Chondrocyte (in vitro differentiated cells): ENCODE measurements at regions not wholly inside any gene's neighbourhood (a gene's known extent, or its start where the extent isn't known, plus 50 kb on each side); places are given as distances from the start of the nearest gene placed in this dataset.

Source experiments
- DNase-seq: peaks from one replicate; pipeline ENCODE4 v3.0.0; 2021; ENCODE audit warnings: mixed read lengths, low spot score
- H3K27ac Mint-ChIP-seq: one replicate; pipeline ENCODE4 v1.8.0; 2021; ENCODE audit warnings: mild to moderate bottlenecking, moderate library complexity, mixed read lengths; ENCODE audit not compliant: unreplicated experiment
- H3K27me3 Mint-ChIP-seq: 2 replicates; pipeline ENCODE4 v1.8.0; 2021; ENCODE audit warnings: low read depth, mixed read lengths
- H3K36me3 Mint-ChIP-seq: 2 replicates; pipeline ENCODE4 v1.8.0; 2021; ENCODE audit warnings: low read depth, mixed read lengths
- H3K4me1 Mint-ChIP-seq: 2 replicates; pipeline ENCODE4 v1.8.0; 2021; ENCODE audit warnings: low read depth, mild to moderate bottlenecking, mixed read lengths
- H3K4me3 Mint-ChIP-seq: one replicate; pipeline ENCODE4 v1.8.0; 2021; ENCODE audit warnings: mild to moderate bottlenecking, moderate library complexity, mixed read lengths; ENCODE audit not compliant: unreplicated experiment
- H3K9me3 Mint-ChIP-seq: 2 replicates; pipeline ENCODE4 v1.8.0; 2021; ENCODE audit warnings: low read depth, mixed read lengths
- TF ChIP-seq, protein P1 (sequence below): fragments of 200-600 bp; sonication (generic); IDR thresholded peaks from 2 replicates; pipeline ENCODE4 v1.5.0; 2021; ENCODE audit warnings: antibody characterized with exemption, mild to moderate bottlenecking, moderate library complexity

DNA sequence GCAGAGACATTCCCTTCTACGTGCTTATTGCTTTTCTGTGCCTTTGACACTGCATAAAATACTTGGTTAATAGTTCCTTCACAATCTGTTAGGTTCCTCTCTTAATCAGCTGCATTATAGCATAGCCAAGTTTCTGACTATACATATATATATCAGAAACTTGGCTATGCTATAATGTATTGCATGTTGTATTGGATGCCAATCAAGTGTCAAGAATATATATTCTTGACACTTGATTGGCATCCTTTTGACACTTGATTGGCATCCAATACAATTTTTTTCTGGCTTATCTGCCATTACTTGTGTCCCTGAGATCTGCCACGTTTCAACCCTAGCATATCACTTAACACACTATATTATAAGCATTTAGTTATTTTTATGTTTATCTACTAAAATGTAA is 949.7 kb upstream of the TENM4 start:
- no peak overlapping the region for H3K4me3 Mint-ChIP-seq
- no peaks in the 10 kb centered on the region for H3K9me3 Mint-ChIP-seq
- no peaks in the 10 kb centered on the region for H3K4me1 Mint-ChIP-seq
- TF ChIP-seq, protein P1, sequence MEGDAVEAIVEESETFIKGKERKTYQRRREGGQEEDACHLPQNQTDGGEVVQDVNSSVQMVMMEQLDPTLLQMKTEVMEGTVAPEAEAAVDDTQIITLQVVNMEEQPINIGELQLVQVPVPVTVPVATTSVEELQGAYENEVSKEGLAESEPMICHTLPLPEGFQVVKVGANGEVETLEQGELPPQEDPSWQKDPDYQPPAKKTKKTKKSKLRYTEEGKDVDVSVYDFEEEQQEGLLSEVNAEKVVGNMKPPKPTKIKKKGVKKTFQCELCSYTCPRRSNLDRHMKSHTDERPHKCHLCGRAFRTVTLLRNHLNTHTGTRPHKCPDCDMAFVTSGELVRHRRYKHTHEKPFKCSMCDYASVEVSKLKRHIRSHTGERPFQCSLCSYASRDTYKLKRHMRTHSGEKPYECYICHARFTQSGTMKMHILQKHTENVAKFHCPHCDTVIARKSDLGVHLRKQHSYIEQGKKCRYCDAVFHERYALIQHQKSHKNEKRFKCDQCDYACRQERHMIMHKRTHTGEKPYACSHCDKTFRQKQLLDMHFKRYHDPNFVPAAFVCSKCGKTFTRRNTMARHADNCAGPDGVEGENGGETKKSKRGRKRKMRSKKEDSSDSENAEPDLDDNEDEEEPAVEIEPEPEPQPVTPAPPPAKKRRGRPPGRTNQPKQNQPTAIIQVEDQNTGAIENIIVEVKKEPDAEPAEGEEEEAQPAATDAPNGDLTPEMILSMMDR = no peak
- no peaks in the 10 kb centered on the region for H3K36me3 Mint-ChIP-seq
- H3K27me3 Mint-ChIP-seq = peaks cover 8% of the 10 kb centered on the region
- no peak overlapping the region for H3K27ac Mint-ChIP-seq
- no peak for DNase-seq

- no peak for DNase-seq
- Mint-ChIP-seq H3K27me3 (peaks cover 9% of the 10 kb centered on the region), H3K27ac (no peak overlapping the region), H3K36me3 (no peaks in the 10 kb centered on the region), H3K4me3 (no peak overlapping the region), H3K9me3 (no peaks in the 10 kb centered on the region), H3K4me1 (no peaks in the 10 kb centered on the region)
- TF ChIP-seq, protein P1 = no peak
These were observed 947.7 kb upstream of the TENM4 start for GRCh38 chr11:80388536-80388935.

- H3K27ac Mint-ChIP-seq = no peak overlapping the region
- TF ChIP-seq, protein P1 = no peak
- no peak for DNase-seq
These were observed 947.3 kb upstream of the TENM4 start for GRCh38 chr11:80388130-80388529.

GRCh38 chr11:80383655-80384054 is 942.8 kb upstream of the TENM4 start:
- no peak for DNase-seq
- H3K27ac Mint-ChIP-seq = no peak overlapping the region
- H3K4me3 Mint-ChIP-seq = no peak overlapping the region
- peaks cover 8% of the 10 kb centered on the region for H3K27me3 Mint-ChIP-seq
- H3K9me3 Mint-ChIP-seq = no peaks in the 10 kb centered on the region
- TF ChIP-seq, protein P1 = no peak
- H3K4me1 Mint-ChIP-seq = no peaks in the 10 kb centered on the region
- no peaks in the 10 kb centered on the region for H3K36me3 Mint-ChIP-seq

More at GRCh38 chr11:80388130-80388529, 947.3 kb upstream of the TENM4 start:
- no peaks in the 10 kb centered on the region for H3K36me3 Mint-ChIP-seq
- H3K4me3 Mint-ChIP-seq = no peak overlapping the region
- no peaks in the 10 kb centered on the region for H3K4me1 Mint-ChIP-seq
- H3K27me3 Mint-ChIP-seq = peaks cover 9% of the 10 kb centered on the region
- no peaks in the 10 kb centered on the region for H3K9me3 Mint-ChIP-seq

DNA sequence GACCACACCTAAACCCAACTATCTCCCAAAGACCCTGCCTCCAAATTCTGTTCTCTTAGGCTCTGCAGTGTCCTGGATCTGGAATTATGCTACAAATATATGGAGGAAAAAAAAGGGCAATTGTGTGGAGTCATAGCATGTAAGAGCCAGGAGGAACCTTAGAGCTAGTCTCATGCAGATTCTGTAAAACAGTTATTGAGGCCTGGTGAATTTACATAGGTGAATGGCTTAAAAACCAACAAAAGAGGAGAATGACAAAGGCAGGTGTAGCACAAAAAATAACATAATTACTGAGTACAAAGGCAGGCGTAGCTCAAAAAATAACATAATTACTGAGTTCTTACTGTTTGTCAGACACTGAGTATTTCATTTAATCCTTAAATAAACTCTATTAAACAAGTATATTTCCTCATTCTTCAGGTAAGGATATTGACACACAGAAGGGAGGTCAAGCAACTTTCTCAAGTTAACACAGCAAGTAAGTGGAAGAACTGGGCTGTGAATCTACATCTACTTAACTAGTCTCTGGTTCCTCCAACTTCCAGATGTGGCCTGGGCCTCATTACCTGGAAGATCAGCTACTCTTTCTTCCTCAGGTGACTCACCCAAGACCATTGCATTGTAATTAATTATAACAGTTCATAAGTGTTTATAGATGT is 938.9 kb upstream of the TENM4 start:
- no peak for DNase-seq
- Mint-ChIP-seq H3K27ac (no peak overlapping the region), H3K4me1 (no peaks in the 10 kb centered on the region), H3K36me3 (no peaks in the 10 kb centered on the region), H3K9me3 (no peaks in the 10 kb centered on the region), H3K4me3 (no peak overlapping the region), H3K27me3 (peaks cover 14% of the 10 kb centered on the region)
- TF ChIP-seq, protein P1 = no peak
